HG02571 (cell line): ENCODE measurements at regions not wholly inside any gene's neighbourhood (a gene's known extent, or its start where the extent isn't known, plus 50 kb on each side); places are given as distances from the start of the nearest gene placed in this dataset.

Experiments
- ATAC-seq: cut with Tn5 transposase; IDR thresholded peaks from one replicate; pipeline ENCODE4 v1.9.1; 2021; ENCODE audit warnings: mild to moderate bottlenecking, moderate library complexity; ENCODE audit not compliant: unreplicated experiment

DNA sequence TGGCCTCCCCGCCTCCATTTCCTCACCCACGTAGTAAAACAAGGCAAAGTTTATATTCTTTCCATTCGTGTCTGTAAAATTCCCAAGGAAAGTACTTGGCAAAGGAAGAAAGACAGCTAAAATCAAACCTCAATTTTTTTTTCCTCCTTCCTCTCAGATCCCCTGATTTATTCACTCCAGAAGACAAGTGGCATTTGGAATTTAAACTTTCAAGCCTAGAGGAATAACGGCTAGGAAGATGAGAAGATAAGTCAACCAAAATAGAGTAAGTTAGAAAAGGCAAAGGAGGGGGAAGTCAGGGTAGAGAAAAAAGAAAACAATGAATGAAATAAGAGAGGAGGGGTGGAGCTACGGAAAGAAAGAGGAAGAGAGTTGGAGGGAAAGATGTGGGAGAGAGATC lies 198.9 kb upstream of the PIK3C3 start:
- no peak for ATAC-seq

DNA sequence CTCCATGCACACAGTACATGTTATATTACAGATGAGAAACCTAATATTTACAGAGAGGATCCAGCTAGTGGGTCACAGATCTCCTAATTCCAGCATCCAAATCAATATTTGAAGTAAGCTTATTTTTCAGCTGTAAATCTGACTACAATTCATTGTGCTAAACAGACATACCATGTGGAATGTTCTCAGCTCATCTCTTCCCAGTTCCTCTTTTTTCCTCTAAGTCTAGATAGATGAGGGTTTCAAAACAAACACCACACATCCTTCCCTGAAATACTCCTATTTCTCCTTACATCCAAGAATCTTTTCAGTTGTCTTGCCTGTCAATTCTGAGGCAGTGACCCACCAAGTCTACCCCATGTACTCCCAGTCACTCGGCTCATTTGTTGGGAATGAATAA lies 200.7 kb upstream of the PIK3C3 start:
- no peak for ATAC-seq

DNA sequence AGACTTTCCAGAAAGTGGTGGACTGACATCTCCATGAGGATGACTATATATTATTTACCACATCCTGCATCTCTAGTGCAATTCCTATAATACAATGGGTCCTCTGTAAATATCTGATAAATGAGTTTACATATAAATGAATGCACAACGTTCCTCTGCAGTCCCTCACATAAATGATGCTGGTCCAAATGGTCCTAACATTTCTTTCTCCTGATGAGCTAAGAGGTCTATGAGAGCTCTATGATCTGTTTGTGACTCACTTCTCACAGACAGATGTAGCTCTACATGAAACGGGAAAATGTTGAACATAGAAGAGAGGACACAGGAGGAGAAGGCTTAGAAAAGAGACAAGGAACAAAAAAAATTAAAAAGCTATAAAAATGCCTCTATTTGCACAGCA lies 201.2 kb upstream of the PIK3C3 start:
- ATAC-seq = no peak

DNA sequence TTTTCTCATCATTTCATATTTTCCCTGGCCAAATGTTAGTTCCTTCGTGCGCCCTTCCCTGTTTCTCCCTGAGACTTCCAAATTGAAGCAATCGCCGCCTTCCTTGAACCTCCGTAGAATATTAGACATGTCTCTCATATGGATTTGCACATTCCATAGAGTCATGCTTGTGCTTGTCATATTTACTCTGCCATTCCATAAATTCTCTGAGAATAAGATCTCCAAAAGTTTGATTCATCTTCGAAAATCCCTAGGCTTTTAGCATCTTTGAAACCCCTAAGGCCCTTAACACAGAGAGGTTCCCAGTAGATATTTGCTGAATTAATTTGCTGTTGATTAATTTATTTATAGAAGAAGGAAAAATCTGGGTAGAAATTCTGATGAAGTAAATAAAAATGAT lies 202.2 kb upstream of the PIK3C3 start:
- ATAC-seq = no peak

DNA sequence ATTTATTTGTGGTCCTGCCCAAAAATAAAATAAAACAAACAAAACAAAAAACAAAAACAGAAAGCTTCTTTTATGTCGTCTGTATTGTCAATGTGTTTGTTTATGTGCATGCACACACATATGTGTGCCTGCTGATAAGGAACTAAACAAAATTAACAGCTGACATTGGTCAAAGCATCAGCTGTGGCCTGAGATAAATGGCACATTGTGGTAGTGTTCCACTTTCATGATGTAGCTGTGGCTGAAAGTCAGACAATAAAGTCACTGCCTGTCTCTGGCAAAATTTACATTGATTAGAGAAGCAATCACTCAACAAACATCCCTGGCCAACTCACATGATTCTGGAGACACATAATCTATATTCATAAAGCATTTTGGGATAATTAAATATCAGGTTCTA lies 203.4 kb upstream of the PIK3C3 start:
- no peak for ATAC-seq

DNA sequence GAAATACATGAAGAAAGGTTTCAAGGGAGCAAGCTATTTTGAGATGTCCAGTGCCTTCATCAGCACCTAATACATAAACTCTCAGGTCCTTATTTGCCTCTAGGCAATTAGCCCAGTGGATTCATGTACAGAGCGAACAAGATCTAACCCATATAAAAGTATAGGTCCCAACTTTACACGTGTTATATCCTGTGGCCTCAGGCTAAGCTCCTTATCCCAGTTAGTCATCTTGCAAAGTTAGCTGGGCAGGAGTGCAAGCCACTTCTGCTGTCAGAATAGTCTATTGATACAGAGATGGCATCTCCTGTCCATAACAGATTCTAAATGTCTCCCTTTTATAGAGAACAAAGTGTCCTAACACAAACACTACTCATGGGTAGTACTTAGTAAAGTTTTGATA lies 203.9 kb upstream of the PIK3C3 start:
- ATAC-seq = no peak

DNA sequence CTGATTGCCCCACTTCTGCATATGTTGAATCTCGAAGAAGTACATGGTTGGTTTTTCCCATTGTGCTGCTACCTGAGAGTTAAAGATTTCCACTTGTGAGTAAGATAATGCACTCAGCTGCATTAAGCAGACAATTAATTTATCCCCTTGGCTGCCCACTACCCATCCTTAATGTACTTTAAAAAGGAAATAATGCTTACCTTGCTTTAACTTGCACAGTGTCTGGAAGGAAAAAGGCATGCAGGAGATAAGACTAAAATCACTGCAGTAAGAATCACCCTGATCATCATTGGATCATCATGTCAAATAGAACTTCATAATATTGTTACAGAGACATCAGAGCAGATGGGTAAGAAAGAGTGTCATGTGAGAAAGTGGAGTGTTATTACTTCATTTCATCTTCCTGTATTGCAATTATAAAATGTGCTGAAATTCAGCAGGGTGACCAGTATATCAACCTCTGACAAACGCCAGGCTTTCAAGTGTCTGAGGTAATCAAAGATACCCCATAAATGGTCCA lies 207.3 kb upstream of the PIK3C3 start:
- ATAC-seq = no peak

DNA sequence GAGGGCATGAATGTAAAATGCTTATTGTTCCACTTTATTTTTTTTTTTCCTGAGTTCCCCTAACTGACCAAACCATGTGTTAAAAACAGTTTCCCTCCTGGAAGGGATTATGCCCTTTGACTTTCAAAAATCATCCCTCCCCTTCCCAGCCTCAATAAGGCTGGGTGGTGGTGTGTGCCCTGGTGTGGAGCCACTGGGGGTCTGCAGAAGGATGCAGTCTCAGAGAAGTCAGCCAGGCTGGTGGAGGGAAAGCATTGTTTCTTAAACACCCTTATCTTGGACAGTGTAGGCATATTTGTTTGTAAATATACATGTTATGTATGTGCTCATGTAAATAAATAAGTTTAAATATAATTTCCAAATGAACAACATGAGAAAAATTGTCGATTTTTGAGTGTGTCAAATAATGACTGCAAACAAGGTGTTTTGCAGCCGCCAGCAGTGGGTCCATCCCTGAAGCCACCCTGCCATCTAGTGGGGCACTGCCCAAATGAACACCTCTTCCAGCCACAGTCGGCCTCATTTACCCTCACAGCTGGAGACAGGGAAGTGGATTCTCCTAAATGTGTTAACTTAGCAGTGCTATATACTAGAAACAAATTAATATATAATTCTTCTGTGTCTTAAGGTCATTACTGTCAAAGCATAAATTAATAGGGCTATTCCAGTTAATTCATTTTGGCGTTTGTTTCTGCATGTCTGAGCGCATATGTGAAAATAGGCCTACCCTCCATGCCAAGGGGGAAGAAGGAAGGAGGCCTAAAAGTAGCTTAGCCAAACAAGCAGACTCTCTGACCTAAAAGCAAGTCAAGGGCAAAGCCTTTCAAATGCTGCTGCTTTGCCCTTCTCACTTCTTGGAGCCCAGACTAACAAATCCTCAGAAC lies 209.6 kb upstream of the PIK3C3 start:
- no peak for ATAC-seq

DNA sequence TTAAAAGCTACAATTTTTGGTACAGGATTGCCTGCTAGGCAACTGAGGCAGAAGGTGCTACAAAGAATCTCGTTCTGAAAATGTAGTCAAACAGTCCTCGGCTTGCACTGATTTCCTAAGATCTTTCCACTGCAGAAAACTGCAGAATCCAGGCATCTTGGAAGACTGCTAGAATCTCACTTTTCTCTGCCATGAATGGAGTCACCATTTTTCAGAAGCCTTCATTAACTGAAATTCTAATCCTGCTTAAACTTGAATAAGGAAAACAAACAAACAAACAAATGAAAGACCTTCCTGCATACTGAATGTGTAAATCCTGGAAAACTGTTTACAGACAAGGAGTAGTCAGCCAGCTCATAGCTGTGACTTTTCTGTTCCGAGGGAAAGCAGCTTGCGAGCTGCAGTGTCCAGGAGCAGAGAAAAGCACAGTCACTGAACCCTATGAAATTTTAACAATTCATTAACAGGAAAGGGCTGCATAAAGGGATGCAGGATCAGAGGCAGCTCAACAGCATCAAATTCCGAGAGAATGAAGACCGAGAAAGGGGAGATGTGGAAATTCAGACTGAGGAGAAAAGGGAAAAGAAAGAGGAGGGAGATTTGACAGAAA lies 210.5 kb upstream of the PIK3C3 start:
- ATAC-seq = no peak

DNA sequence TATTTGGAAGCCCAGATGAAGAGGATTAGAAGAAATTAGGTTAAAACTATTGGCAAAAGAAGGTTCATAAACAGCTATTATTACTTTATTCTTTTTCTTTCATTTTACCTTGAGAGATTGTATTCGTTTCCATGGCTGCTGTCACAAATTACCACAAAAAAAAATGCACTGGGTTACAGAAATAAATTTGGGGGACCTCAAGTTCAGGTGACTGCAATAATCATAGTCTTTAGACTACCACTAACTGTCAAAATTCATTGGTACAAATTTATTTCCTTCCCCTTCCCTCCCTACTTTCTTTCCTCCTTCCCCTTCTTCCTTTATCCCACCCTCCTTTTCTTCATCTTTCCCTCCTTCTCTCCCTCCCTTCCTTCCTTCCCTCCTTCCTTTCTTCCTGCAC lies 217.8 kb upstream of the PIK3C3 start:
- no peak for ATAC-seq

DNA sequence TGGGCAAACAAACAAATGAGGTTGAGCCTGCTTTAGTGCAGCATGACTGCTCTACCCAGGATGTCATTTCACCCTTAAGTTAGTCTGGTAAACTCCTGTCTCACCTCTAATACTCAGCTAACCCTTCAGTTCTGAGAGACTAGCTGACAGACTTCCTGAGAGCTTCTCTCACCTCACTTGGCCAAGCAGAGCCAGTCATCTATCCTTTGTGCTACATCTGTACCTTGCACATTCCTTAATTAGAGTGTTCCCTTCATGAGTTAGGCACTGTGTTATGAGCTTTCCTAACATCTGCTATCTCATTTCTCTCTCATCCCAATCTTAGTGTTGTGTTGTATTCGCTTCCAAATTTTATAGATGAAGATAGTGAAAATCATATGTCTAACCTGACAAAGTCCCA lies 220.1 kb upstream of the PIK3C3 start:
- no peak for ATAC-seq

DNA sequence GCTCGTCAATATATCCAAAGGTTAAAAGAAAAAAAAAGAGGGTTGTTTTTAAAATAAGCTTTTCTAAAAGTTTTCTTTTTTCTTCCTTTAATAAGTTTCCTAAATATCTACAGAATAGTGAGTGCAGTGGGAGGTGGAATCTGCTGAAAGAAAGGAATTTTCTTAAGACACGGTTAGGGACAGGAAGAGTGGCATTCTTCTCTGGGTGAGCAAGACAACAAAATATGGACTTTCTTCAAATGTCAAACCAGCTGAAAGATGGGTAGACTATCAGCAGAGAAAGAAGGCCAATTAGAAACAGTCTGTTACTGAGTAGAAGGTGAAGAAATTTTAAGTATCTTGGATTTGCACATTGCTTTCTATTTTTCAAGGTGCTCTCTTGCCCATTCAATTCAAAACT lies 222.7 kb upstream of the PIK3C3 start:
- no peak for ATAC-seq

DNA sequence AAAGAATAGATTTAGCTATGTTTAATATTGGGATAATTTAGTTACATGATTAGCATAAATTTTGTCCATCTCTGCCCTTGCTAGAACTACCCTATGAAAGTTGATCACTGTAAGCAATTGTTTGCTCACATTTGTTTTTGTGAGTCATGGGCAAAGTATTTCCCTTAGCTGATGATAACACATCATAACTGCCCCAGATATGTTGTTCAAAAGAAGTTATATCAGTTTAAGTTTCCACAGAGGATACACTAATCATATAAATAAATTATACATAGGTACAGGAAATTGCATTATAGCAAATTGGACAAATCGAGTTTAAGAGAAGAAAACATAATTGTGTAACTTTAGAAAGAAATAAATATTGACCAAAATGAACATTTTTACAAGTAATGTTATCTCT lies 223.2 kb upstream of the PIK3C3 start:
- ATAC-seq = no peak

DNA sequence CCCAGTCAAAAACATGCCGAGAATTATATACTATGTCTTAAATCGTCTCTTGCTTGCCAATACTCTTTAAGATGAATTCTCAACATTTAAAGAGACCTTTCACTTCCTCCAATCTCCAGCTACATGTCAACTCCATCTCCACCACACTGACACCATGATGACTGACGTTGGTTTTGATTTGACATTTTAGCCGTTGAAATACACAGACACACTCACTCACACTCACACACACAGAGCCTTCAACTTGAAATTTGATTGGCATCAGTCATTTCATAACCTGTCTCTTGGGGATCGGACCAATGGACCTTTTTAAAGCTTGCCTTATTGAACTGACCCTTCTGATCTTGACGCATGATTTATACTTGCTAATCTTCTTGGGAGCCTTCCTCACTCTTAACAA lies 230.8 kb upstream of the PIK3C3 start:
- ATAC-seq = no peak

DNA sequence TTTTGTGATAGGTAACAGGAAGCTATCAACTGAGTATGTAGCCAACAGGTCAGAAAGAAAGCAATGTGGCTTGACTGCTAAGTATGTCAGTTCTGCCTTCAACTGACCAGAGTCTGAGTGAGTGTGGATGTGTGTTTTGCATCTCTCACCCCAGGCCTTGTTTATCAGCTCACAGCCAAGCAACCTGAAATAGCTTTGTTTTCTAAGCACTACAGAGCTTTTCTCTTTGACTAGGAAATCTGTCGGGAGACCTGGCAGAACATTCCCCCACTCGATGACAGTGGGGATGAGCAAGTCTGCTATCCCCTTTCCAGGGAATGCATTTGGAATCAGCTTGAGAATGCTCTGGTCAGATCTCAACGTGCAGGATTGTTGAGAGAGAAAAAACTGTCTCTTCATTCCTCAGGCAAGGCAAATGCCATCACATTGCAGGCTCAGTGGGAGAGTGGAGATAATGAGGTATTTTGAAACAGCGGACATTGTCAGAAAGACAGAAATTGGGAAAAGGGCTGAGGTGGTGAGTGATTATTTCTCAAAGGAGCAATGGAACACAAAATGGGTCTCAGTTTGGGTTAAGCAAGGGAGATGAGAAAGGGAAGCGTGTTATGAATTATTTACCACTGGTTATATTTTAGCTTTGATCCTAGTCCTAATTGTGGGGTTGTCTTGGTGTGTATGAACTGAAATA lies 233.8 kb upstream of the PIK3C3 start:
- no peak for ATAC-seq

DNA sequence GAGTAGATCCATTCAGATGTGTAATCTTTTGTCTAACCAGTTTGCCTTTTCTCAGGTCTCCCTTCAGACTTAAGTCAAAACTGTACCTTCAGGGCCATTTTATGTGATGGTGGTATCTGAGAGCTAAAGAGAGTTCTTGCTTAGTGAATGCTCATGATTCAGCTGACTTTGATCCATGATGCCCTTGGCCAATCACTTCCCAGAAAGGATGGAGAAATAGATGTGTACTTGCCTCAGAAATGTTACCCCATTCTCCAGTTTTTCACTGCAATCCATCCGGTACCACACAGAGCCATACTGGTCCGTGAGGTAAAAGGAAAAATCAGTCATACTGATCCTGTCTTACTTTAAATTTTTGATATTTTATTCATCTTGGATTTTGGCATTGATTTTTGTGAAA lies 234.8 kb upstream of the PIK3C3 start:
- no peak for ATAC-seq

DNA sequence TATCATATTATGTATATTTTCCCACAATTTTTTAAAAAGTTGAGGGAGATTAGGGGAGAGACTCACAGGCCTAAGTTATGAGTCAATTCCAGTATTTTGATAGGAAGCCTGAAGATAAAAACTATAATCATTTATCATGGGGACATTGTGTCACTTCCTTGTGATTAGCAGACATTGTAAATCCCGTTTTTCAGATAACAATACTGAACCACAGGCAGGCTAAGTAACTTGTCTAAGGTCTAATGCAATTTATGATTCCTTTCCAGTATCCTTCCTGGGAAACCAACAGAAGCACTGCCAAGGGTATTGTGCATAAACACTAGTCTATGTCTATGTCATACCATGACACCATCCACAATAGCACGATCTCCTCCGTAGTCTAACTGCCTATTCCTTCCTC lies 235.2 kb upstream of the PIK3C3 start:
- ATAC-seq = no peak

DNA sequence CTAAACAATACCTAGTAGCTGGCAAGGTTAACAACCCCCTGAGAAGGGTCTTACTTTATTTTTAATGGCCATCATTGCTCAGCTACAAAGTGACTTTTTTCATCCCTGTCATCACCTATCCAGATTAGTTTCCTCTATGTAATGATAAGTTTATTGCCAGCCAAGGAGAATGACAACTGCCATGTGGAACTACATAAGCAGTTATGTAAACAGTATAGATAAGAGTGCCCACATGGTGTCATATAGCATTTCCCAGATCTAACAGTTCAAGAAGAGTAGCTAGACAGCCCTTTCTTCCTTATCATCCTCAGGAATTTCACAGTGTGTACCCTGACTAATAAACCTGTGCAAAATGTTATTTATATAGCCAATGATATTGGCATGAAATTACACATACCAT lies 240.2 kb upstream of the PIK3C3 start:
- ATAC-seq = no peak

DNA sequence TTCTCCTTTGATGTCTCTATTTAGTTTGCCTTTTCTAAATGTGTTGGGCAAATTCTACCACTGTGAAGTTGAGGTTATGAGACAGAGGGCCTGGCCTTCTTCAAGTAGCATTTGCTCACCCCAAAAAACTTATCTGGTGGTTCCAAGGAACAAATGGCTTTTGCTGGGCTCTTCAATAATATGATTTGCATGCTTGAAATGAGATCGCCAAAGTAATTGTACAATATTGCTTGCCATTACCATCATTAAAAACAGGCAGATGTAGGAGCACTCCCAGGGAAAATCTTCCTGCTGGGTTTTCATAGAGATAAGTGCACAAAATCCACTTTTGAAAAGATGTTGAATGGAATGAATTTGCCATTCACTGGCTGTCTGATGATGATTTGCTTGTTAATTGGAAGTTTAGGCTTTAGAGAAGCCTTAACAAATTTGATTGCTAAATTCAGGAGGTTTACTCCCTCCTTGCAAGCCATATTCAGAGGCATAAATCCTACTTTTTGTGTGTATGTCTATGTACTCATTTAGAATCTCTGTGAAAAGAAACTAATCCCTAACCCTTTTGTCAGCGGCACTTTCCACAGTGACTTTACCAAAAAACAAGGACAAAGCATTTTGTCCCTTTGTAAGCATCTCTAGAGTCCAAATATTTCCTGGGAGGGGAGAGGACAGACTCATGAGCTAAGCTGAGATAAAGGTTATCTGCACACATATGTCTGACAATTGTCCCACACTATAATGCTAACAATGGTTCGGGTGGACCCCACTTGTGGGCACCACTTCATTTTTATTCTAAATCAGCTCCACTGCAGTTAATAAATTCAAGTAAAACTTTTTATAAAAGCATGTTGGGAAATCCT lies 240.8 kb upstream of the PIK3C3 start:
- ATAC-seq = no peak

DNA sequence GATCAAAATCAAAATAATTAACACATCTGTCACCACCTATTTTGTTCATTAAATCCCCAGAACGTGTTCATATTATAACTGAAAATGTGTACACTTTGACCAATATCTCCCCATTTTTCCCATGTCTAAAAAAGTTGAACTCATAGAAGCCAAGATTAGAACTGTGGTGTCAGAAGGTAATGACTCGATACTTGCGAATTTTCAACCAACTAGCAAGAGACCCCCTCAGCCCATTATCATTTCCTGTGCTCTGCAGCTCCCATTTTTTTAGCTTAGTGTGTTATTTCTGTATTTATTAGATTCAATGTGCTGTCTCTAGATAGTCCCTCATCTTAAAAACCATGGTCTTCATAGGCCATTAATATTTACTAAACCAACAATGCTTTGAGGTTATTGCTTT lies 248.7 kb upstream of the PIK3C3 start:
- no peak for ATAC-seq
